HepG2 (cell line): ENCODE measurements at regions not wholly inside any gene's neighbourhood (a gene's known extent, or its start where the extent isn't known, plus 50 kb on each side); places are given as distances from the start of the nearest gene placed in this dataset.

Experiments used
- ATAC-seq: fragments of 200-7000 bp; cut with Tn5 transposase; 3 replicates; pipeline ENCODE4 v1.9.1; 2020; ENCODE audit warnings: mild to moderate bottlenecking, moderate library complexity
- BruUV-seq: library from RNA; stranded (reverse); fragments of 400-500 nt; replicated peaks from 2 replicates; lab custom pipeline; 2021; lab: Mats Ljungman, UMichigan
- CTCF ChIA-PET: fragments of 300-600 bp; formaldehyde crosslinking; extraction: SDS; loops from one replicate; lab custom pipeline; 2021; ENCODE audit warnings: low total read pairs, inconsistent platforms, low intra/inter-chr PET ratio; lab: Yijun Ruan, JAX
- POLR2A ChIA-PET: fragments of 350-600 bp; sonication (Branson Sonifier 250); formaldehyde crosslinking; loops from one replicate; lab custom pipeline; 2020; ENCODE audit warnings: antibody characterized with exemption, inconsistent platforms; lab: Yijun Ruan, JAX
- DNase-seq: peaks from one replicate; pipeline ENCODE4 v3.0.0-alpha.2; 2015; ENCODE audit warnings: low spot score
- FAIRE-seq: peaks from 3 replicates; lab custom pipeline; 2011; peaks lifted over from hg19 to GRCh38; lab: Jason Lieb, UNC
- H2AFZ ChIP-seq: one replicate; pipeline ENCODE4 v1.6.1; 2011; ENCODE audit warnings: low read length, inconsistent platforms
- H3K27ac ChIP-seq: fragments of 300-600 bp; 3 replicates; pipeline ENCODE4 v1.8.0; 2011; ENCODE audit warnings: mixed run types, mild to moderate bottlenecking, mixed read lengths, low read length, inconsistent platforms; ENCODE audit not compliant: insufficient read depth; ENCODE audit errors: extremely low read length
- H3K27me3 ChIP-seq, 2 experiments: fragments of 200-600 bp in 1 of 2; 2 replicates in 1 of 2; 3 replicates in 1 of 2; pipeline versions ENCODE4 v1.6.0 to v1.8.0; 2011; ENCODE audit warnings: low read length in 2 of 2, mild to moderate bottlenecking in 2 of 2, moderate library complexity in 2 of 2, inconsistent platforms in 1 of 2; ENCODE audit not compliant: insufficient read depth in 2 of 2, control insufficient read depth in 1 of 2
- H3K36me3 ChIP-seq, 2 experiments: fragments of 200-600 bp in 1 of 2; replicated peaks in 1 of 2; 2 replicates in 1 of 2; 3 replicates in 1 of 2; pipeline versions ENCODE4 v1.5.1 to v1.8.0; 2011; ENCODE audit warnings: low read length in 2 of 2, inconsistent platforms in 1 of 2; ENCODE audit not compliant: insufficient read depth in 2 of 2, control insufficient read depth in 1 of 2
- H3K4me1 ChIP-seq: 2 replicates; pipeline ENCODE4 v1.5.1; 2012; ENCODE audit warnings: low read length, inconsistent platforms; ENCODE audit not compliant: insufficient read depth
- H3K4me2 ChIP-seq: 2 replicates; pipeline ENCODE4 v1.6.0; 2011; ENCODE audit warnings: low read depth, low read length, inconsistent platforms
- H3K4me3 ChIP-seq, 3 experiments: fragments of 200-600 bp in 1 of 3; sonication (generic), shearing (Covaris generic) in 1 of 3; replicated peaks in 1 of 3; 2 replicates each; pipeline ENCODE4 v1.5.1; 2011 to 2016; ENCODE audit warnings: low read length in 3 of 3, inconsistent platforms in 2 of 3, low read depth in 2 of 3, mild to moderate bottlenecking in 2 of 3, control low read depth in 1 of 3, mixed read lengths in 1 of 3; ENCODE audit not compliant: insufficient read depth in 1 of 3
- H3K79me2 ChIP-seq: one replicate; pipeline ENCODE4 v1.6.1; 2011; ENCODE audit warnings: low read length, inconsistent platforms; ENCODE audit not compliant: insufficient read depth
- H3K9ac ChIP-seq: 2 replicates; pipeline ENCODE4 v1.6.0; 2011; ENCODE audit warnings: mild to moderate bottlenecking, low read depth, low read length, inconsistent platforms; ENCODE audit not compliant: insufficient read depth
- H3K9me3 ChIP-seq: 2 replicates; pipeline ENCODE4 v1.5.1; 2012; ENCODE audit warnings: mild to moderate bottlenecking, low read length
- H4K20me1 ChIP-seq: 2 replicates; pipeline ENCODE4 v1.6.0; 2011; ENCODE audit warnings: inconsistent platforms, mild to moderate bottlenecking, low read length, moderate library complexity; ENCODE audit not compliant: insufficient read depth
- GMEB2 ChIP-seq: IDR thresholded peaks from 2 replicates; pipeline ENCODE4 v1.6.1; 2016; ENCODE audit warnings: missing biosample characterization, missing genetic modification reagents, low read depth
- HMGXB4 ChIP-seq, 2 experiments: sonication (generic) in 1 of 2; formaldehyde crosslinking in 1 of 2; IDR thresholded peaks; 2 replicates each; pipeline versions ENCODE4 v1.4.0 to v1.6.1; 2018 to 2020; ENCODE audit warnings: missing genetic modification reagents in 2 of 2, borderline replicate concordance in 1 of 2, low read depth in 1 of 2, mild to moderate bottlenecking in 1 of 2, missing biosample characterization in 1 of 2
- MIER3 ChIP-seq: IDR thresholded peaks from 2 replicates; pipeline ENCODE4 v1.6.1; 2016; ENCODE audit warnings: missing compliant biosample characterization, borderline replicate concordance
- NFIB ChIP-seq: sonication (generic); formaldehyde crosslinking; IDR thresholded peaks from 2 replicates; pipeline ENCODE4 v1.9.0; 2021; ENCODE audit warnings: missing genetic modification reagents, mild to moderate bottlenecking, borderline replicate concordance
- NFYB ChIP-seq: sonication (generic); formaldehyde crosslinking; IDR thresholded peaks from 2 replicates; pipeline ENCODE4 v1.4.0; 2020; ENCODE audit warnings: missing genetic modification reagents
- ZBTB3 ChIP-seq: sonication (generic); formaldehyde crosslinking; IDR thresholded peaks from 2 replicates; pipeline ENCODE4 v1.4.0; 2020; ENCODE audit warnings: low read depth, mild to moderate bottlenecking, moderate library complexity, missing genetic modification reagents, borderline replicate concordance
- WGBS: methylation state at CpG from one replicate; pipeline ENCODE4 v1.1.6; 2017; ENCODE audit warnings: low lambda C conversion rate; 5-methylcytosine and 5-hydroxymethylcytosine counted together
- in situ Hi-C: cut with HindIII; loops from 2 replicates; pipeline ENCODE4 v1.10.0; 2017; ENCODE audit warnings: low pct_unique_long_range_greater_than_20kb; ENCODE audit not compliant: extremely low pct_ligation_motif_present
- intact Hi-C: fragments of 100-400 bp; cut with micrococcal nuclease; formaldehyde crosslinking; loops from one replicate; pipeline ENCODE4 v1.10.0; 2022; ENCODE audit not compliant: unreplicated experiment

DNA sequence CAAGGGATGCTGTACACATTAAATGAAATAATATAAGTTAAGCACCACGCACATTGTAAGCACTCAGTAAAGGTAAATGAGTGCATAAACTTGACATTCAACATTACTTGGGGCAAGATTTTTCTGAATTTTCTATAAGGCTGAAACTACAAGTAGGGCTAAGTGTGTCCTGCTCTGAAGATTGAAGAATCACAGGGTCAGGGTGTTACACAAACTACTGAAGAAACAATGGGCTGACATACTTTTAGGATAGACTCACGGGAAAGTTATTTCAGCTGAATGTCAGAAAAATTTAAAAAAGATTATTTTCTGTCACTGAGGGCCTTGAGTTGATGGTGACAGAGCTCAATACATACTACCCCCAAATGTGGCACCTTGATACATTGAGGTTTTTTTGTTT lies 644.2 kb upstream of the PLXNA2 start:
- ChIA-PET CTCF (no interaction called here), POLR2A (no interaction called here)
- Histone ChIP-seq H3K27ac (no peak overlapping the region), H3K9ac (no peak overlapping the region), H3K4me3 (no peak overlapping the region), H3K79me2 (no peaks in the 10 kb centered on the region), H4K20me1 (no peaks in the 10 kb centered on the region), H3K4me2 (no peak overlapping the region), H3K36me3 (no peaks in the 10 kb centered on the region), H3K27me3 (no peaks in the 10 kb centered on the region), H3K9me3 (no peaks in the 10 kb centered on the region; the same call in 1 of the 2 replicates), H2AFZ (no peak overlapping the region), H3K4me1 (no peaks in the 10 kb centered on the region)
- intact Hi-C loops (no loop called here), in situ Hi-C loops (no loop called here)
- no peak for DNase-seq
- no peak for ATAC-seq
- FAIRE-seq, result no peak
- WGBS, result 5% methylated on average over 2 of the region's 2 CpGs
- no TSS peak for BruUV-seq
- TF ChIP-seq MIER3 (CRISPR knock-in tag) (no peak), HMGXB4 (CRISPR knock-in tag; IDR thresholded peaks at IDR 0.05; ENCODE audit: borderline replicate concordance in 1 of 2, low read depth in 1 of 2) (no peak)

- H3K4me3 ChIP-seq, result no peak overlapping the region
- intact Hi-C loops (no loop called here), in situ Hi-C loops (no loop called here)
- H3K27me3 ChIP-seq, result no peaks in the 10 kb centered on the region
- no peaks in the 10 kb centered on the region for H3K4me1 ChIP-seq
- ChIA-PET POLR2A (no interaction called here), CTCF (no interaction called here)
- DNase-seq, result no peak
- BruUV-seq, result no TSS peak
- no peak for FAIRE-seq
- H3K9ac ChIP-seq, result no peak overlapping the region
- no peaks in the 10 kb centered on the region for H3K36me3 ChIP-seq
- H4K20me1 ChIP-seq, result no peaks in the 10 kb centered on the region
- no peaks in the 10 kb centered on the region for H3K79me2 ChIP-seq
- WGBS, result 5% methylated on average over 6 of the region's 6 CpGs
- TF ChIP-seq ZBTB3 (CRISPR knock-in tag) (no peak), NFIB (CRISPR knock-in tag) (no peak), NFYB (no peak), GMEB2 (CRISPR knock-in tag) (no peak)
- TF ChIP-seq, all 625 proteins: peak for 0
- Histone ChIP-seq H2AFZ (no peak overlapping the region), H3K9me3 (no peaks in the 10 kb centered on the region; the same call in 1 of the 2 replicates), H3K27ac (no peak overlapping the region), H3K4me2 (no peak overlapping the region)
- no peak for ATAC-seq
These were observed 648.0 kb upstream of the PLXNA2 start for GRCh38 chr1:208892147-208892546.
